IPS-20b (cell line): ENCODE measurements at regions not wholly inside any gene's neighbourhood (a gene's known extent, or its start where the extent isn't known, plus 50 kb on each side); places are given as distances from the start of the nearest gene placed in this dataset.

Source experiments
- H3K27ac ChIP-seq: one replicate; pipeline ENCODE4 v1.5.1; 2013; ENCODE audit warnings: low read length
- H3K27me3 ChIP-seq: 2 replicates; pipeline ENCODE4 v1.6.1; 2013; ENCODE audit warnings: mild to moderate bottlenecking, low read length, inconsistent platforms; ENCODE audit not compliant: insufficient read depth
- H3K36me3 ChIP-seq: 2 replicates; pipeline ENCODE4 v1.6.1; 2013; ENCODE audit warnings: low read depth, mild to moderate bottlenecking, inconsistent platforms, low read length, moderate library complexity; ENCODE audit not compliant: insufficient read depth
- H3K4me1 ChIP-seq: 2 replicates; pipeline ENCODE4 v1.6.1; 2013; ENCODE audit warnings: mild to moderate bottlenecking, control low read depth, inconsistent platforms, low read length, moderate library complexity; ENCODE audit not compliant: insufficient read depth
- H3K4me3 ChIP-seq: 2 replicates; pipeline ENCODE4 v1.5.1; 2013; ENCODE audit warnings: mild to moderate bottlenecking, low read length, inconsistent platforms
- H3K9ac ChIP-seq: 2 replicates; pipeline ENCODE4 v1.6.1; 2013; ENCODE audit warnings: low read depth, mild to moderate bottlenecking, inconsistent platforms, low read length, moderate library complexity
- H3K9me3 ChIP-seq: 2 replicates; pipeline ENCODE4 v1.6.1; 2013; ENCODE audit warnings: mild to moderate bottlenecking, low read depth, low read length, inconsistent platforms; ENCODE audit not compliant: insufficient read depth

DNA sequence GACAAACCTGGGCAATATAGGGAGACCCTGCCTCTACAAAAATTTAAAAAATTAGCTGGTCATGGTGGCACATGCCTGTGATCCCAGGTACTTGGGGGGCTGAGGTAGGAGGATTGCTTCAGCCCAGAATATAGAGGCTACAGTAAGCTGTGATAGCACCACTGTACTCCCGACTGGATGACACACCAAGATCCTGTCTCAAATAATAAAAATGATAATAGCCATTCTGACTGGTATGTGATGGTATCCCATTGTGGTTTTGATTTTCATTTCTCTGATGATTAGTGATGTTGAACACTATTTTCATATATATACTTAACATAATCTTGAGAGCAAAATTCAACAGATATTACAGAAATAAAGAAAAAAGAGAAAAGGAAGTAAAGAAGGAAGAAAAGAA lies 1491.0 kb upstream of the PIK3C3 start:
- no peak overlapping the region for H3K4me3 ChIP-seq
- H3K9ac ChIP-seq = no peak overlapping the region
- no peak overlapping the region for H3K27ac ChIP-seq
- H3K27me3 ChIP-seq = no peaks in the 10 kb centered on the region
- no peaks in the 10 kb centered on the region for H3K36me3 ChIP-seq
- no peaks in the 10 kb centered on the region for H3K9me3 ChIP-seq
- no peaks in the 10 kb centered on the region for H3K4me1 ChIP-seq

DNA sequence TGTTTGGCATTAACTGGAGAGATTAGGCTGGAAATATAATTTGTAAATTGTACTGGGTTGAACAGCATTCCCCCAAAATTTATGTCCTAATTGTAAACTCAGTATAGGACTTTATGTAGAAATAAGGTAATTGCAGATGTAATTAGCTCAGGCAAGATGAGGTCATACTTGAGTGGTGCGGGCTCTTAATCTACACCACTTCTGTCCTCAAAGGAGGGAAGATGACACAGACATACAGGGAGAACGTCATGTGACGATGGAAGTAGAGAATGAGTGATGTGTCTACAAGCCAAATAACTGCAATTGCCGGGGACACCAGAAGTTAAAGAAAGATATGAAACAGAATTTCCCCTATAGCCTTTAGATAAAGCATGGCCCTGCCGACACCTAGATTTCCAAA lies 1501.1 kb upstream of the PIK3C3 start:
- no peaks in the 10 kb centered on the region for H3K4me1 ChIP-seq
- H3K27ac ChIP-seq = no peak overlapping the region
- no peaks in the 10 kb centered on the region for H3K36me3 ChIP-seq
- H3K9ac ChIP-seq = no peak overlapping the region
- H3K4me3 ChIP-seq = no peak overlapping the region
- no peaks in the 10 kb centered on the region for H3K9me3 ChIP-seq
- no peaks in the 10 kb centered on the region for H3K27me3 ChIP-seq

DNA sequence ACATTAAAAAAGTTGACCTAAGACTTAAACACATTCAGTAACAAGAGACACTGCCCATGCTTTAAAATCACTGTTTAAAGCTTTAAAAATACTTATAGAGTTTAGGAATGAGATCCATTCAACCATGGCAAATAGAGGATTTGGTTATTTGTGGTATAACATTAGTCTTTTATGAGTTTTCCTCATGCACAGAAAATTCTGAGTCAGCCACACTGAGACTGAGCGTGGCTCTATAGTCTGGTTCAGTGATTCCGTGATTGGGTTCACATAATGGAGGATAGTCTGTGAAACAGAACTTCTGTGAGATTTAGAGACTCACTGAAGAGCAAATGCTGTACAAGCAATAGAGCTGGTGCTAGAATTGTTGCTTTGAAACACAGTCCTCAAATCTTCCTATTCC lies 1502.4 kb upstream of the PIK3C3 start:
- no peak overlapping the region for H3K27ac ChIP-seq
- no peak overlapping the region for H3K9ac ChIP-seq

DNA sequence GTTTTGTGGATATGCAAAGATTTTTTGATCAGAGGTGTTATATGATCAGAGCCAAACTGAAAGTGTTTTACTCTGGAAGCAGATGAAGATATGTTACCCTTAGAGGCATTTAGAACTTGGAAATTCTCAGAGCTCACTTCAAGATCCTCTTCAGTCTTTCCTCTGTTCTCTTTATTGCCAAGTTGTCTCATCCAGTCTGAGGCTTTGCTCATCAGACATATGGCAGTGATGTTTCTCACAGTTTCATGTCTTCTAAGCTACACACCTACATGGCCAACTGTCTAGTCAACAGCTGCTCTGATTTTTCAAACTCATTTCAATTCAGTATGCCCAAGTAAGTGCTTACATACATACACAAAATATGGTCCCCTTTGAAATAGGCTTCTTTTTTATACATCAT lies 1504.3 kb upstream of the PIK3C3 start:
- Histone ChIP-seq H3K4me1 (no peaks in the 10 kb centered on the region), H3K36me3 (no peaks in the 10 kb centered on the region), H3K9me3 (no peaks in the 10 kb centered on the region), H3K9ac (no peak overlapping the region), H3K27ac (no peak overlapping the region), H3K4me3 (no peak overlapping the region), H3K27me3 (no peaks in the 10 kb centered on the region)

More for the DNA sequence above, 1502.4 kb upstream of the PIK3C3 start:
- no peaks in the 10 kb centered on the region for H3K36me3 ChIP-seq
- no peaks in the 10 kb centered on the region for H3K9me3 ChIP-seq
- no peak overlapping the region for H3K4me3 ChIP-seq
- no peaks in the 10 kb centered on the region for H3K4me1 ChIP-seq
- no peaks in the 10 kb centered on the region for H3K27me3 ChIP-seq

DNA sequence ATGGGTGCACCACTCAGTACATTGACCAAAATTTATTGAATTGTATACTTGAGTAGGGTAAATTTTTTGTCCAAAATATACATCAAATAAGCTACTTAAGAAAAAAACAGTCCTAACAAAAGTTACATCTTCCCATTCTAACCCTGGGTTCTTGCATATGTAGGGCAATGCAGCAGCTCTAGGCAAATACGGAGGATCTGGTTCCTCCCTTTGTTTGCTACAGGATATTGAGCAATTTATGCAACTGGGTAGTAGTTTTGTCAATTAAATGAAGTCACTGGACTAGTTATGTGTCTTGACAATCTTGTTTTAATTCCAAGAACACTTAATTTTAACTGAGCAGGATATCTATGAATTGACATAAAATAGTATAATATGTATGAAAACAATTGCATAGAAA lies 1507.2 kb upstream of the PIK3C3 start:
- H3K27ac ChIP-seq = no peak overlapping the region
- no peaks in the 10 kb centered on the region for H3K36me3 ChIP-seq
- H3K9me3 ChIP-seq = no peaks in the 10 kb centered on the region
- no peaks in the 10 kb centered on the region for H3K4me1 ChIP-seq
- no peaks in the 10 kb centered on the region for H3K27me3 ChIP-seq
- H3K4me3 ChIP-seq = no peak overlapping the region
- no peak overlapping the region for H3K9ac ChIP-seq

DNA sequence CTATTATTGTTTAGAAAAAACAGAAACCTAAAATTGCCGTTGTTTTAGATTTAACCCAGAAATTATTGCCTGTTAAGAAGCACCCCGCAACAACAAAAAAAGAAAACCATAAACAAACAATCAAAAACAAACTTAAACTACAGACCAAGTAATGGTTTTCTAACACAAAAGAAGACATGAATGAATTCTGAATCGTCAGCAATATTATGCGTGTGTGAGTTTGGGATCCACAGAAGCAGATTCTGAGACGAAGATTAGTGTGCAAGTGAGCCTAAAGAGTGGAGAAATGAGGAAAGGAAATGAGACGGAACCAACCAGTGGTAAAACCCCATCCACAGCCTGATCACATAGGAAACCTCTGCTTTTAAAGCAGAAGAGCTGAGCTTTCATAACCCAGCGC lies 1514.9 kb upstream of the PIK3C3 start:
- Histone ChIP-seq H3K27ac (no peak overlapping the region), H3K4me3 (no peak overlapping the region), H3K9me3 (no peaks in the 10 kb centered on the region), H3K9ac (no peak overlapping the region), H3K36me3 (no peaks in the 10 kb centered on the region), H3K4me1 (no peaks in the 10 kb centered on the region), H3K27me3 (no peaks in the 10 kb centered on the region)

DNA sequence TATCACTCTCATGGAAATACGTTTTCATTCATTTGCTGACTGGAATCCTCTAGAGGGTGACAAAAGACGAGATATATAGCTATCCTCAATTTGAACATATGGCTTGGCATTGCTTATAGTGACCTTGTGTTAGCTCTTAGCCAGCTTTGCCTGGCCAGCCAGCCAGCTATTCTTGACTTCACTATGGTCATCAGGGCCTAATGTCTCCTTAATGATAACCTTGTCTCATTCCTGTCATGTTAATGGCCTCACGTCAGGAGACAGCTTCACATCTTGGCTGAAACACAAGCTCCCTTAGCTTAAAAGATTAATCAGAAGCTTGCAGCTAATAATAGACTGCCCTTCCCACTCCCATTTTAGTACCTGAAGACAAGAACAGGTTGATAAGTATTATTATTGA lies 1517.5 kb upstream of the PIK3C3 start:
- no peak overlapping the region for H3K4me3 ChIP-seq
- no peaks in the 10 kb centered on the region for H3K27me3 ChIP-seq
- H3K4me1 ChIP-seq = no peaks in the 10 kb centered on the region
- no peaks in the 10 kb centered on the region for H3K9me3 ChIP-seq
- no peaks in the 10 kb centered on the region for H3K36me3 ChIP-seq
- H3K9ac ChIP-seq = no peak overlapping the region
- no peak overlapping the region for H3K27ac ChIP-seq

DNA sequence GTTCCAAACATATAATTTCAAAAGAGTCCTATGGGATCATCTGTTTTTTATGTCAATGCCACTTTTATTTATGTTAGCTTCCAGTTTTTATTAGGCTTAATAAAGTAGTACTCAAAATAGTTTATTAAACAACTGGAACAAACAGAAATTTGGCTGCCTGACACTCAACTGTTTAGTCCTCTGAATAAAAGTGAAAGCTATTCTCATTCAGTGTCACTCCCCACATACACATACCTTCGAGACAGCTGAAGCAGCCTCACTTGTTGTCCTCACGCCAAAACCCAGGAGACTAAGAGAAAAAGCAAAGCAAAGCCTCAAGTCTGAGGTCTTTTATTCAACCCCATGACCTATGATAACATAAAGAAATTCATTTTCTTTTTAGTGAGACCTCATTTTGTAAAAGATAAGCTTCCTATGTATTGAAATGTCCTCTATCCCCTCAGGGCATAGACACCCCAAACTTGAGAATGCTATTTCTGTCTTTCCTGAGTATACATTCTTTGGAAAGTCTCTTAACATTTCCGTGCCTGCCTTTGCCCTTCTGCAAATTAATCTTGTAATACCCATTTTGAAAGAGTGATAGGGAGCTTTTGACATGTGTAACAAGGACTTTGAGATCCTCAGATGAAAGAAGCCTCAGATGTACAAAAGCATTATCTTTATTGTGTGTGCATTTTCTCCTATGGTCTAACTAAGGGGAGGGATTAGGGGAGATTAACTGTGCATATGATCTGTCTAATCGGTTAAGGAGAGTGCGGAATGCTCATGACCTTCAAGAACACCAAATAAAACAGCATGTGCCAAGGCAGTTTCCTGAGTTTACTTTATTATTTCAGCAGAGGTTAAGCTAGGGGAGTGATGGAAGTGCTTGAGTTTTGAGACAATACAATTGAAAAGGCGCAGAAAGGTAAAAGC lies 1523.7 kb upstream of the PIK3C3 start:
- Histone ChIP-seq H3K36me3 (no peaks in the 10 kb centered on the region), H3K4me3 (no peak overlapping the region), H3K27me3 (no peaks in the 10 kb centered on the region), H3K27ac (no peak overlapping the region), H3K9ac (no peak overlapping the region), H3K4me1 (no peaks in the 10 kb centered on the region), H3K9me3 (no peaks in the 10 kb centered on the region)

DNA sequence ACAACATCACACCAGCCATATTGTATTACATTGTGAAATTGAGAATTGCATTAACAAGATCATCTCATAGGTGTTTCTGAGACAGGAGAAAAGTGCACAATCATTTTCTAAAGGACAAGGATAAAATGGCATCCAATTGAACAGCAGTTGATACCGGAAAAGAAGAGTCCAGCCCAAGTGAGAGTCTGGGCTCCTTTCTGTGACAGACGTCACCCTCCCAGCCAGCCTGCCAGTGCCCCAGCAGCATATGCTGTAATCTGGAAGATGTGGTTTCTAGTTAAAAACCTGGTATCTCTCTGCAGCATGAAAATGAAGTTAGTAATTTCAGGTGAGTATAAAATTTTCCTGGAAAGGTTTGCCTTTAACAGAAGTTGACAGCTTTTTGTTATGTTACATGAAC lies 1531.7 kb upstream of the PIK3C3 start:
- Histone ChIP-seq H3K27me3 (no peaks in the 10 kb centered on the region), H3K36me3 (no peaks in the 10 kb centered on the region), H3K4me1 (no peaks in the 10 kb centered on the region), H3K9me3 (no peaks in the 10 kb centered on the region), H3K4me3 (no peak overlapping the region), H3K9ac (no peak overlapping the region), H3K27ac (no peak overlapping the region)

DNA sequence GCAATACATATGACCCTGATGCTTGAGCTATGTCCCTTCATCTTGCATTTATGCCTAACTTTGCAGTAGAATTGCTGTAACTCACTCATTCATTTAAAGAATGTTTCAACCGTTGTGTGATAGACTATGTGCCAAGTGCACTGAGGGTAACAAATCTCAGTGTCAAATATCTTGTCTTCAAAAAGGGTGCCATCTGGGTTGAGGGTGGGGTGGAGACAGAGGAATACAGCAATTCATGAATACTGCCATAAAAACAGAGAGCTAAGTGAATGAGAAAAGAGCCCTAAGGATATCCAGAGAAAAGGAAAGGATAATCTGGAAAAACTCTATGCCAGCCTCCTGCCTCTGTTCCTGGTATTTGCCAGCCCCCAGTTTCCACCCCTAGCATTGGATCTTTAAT lies 1534.4 kb upstream of the PIK3C3 start:
- no peaks in the 10 kb centered on the region for H3K9me3 ChIP-seq
- no peaks in the 10 kb centered on the region for H3K4me1 ChIP-seq
- H3K4me3 ChIP-seq = no peak overlapping the region
- H3K27me3 ChIP-seq = no peaks in the 10 kb centered on the region
- H3K9ac ChIP-seq = no peak overlapping the region
- H3K27ac ChIP-seq = no peak overlapping the region
- H3K36me3 ChIP-seq = no peaks in the 10 kb centered on the region

DNA sequence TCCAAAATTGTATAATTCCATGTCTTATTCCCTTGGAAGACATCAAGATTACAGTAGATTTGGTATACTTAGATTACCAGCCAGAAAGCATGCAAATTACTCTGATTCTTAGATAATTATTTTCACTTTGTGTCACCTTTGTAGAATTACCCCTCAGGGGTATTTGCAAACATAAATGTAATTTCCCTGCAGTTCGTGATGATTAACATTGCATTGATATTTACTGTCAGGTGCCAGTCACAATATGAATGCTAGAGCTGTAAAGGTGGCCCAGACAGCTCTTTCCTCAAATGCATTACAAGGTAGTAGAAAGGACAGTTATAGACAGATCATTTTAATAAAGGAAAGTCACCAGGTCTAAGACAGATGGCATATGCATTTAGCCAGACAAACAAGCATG lies 1537.5 kb upstream of the PIK3C3 start:
- no peak overlapping the region for H3K27ac ChIP-seq
- no peaks in the 10 kb centered on the region for H3K27me3 ChIP-seq
- no peaks in the 10 kb centered on the region for H3K36me3 ChIP-seq
- no peak overlapping the region for H3K4me3 ChIP-seq
- no peaks in the 10 kb centered on the region for H3K9me3 ChIP-seq
- no peak overlapping the region for H3K9ac ChIP-seq
- no peaks in the 10 kb centered on the region for H3K4me1 ChIP-seq

DNA sequence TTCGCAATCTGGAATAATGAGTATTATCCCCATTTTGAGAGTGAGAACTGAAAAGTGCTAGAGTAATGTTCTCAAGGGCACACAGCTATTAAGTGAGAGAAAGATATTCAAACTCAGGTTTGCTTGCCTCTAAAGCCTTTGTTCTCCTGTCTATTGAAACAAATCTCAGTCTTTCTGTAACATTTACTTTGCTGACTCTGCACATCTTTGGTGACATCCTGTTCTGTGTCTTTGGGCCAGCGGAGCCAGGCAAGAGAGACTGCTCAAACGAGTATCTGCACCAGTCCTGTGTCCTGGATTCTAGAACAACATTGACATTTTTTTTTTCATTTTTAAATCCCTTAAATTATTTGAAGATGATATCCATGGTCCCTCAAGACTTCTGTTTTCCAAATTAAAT lies 1539.2 kb upstream of the PIK3C3 start:
- Histone ChIP-seq H3K4me3 (no peak overlapping the region), H3K27me3 (no peaks in the 10 kb centered on the region)

More for the DNA sequence above, 1539.2 kb upstream of the PIK3C3 start:
- H3K4me1 ChIP-seq = no peaks in the 10 kb centered on the region
- no peak overlapping the region for H3K9ac ChIP-seq
- H3K9me3 ChIP-seq = no peaks in the 10 kb centered on the region
- H3K36me3 ChIP-seq = no peaks in the 10 kb centered on the region
- no peak overlapping the region for H3K27ac ChIP-seq
